ENCODE measurements at regions not wholly inside any gene's neighbourhood (a gene's known extent, or its start where the extent isn't known, plus 50 kb on each side); places are given as distances from the start of the nearest gene placed in this dataset.

DNA sequence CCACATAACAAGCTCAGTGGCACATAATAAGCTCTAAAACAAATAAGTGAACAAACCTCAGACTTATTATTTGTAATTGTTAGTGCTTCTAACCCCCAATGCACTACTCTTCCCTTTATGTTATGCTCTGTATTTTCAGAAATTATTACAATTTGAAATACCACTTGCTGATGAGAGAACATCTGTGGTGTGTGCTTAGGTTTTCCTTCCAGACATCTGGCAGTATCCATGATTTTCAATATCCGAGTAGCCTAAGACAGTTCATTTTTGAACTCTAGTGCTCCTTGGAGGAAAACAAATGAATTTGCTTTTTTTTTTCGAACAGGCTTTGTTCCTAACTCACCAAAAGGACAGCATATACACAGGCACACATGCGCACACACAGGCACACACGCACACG lies 278.7 kb upstream of the CLNK start:
- Mint-ChIP-seq H3K9me3 (peaks cover 9% of the 10 kb centered on the region), H3K4me1 (peaks cover 37% of the 10 kb centered on the region), H3K36me3 (ENCODE audit: low read depth) (no peaks in the 10 kb centered on the region), H3K27me3 (ENCODE audit: low read depth, poor library complexity) (no peaks in the 10 kb centered on the region), H3K27ac (no peak overlapping the region), H3K4me3 (no peak overlapping the region)
- TF ChIP-seq, protein P1, sequence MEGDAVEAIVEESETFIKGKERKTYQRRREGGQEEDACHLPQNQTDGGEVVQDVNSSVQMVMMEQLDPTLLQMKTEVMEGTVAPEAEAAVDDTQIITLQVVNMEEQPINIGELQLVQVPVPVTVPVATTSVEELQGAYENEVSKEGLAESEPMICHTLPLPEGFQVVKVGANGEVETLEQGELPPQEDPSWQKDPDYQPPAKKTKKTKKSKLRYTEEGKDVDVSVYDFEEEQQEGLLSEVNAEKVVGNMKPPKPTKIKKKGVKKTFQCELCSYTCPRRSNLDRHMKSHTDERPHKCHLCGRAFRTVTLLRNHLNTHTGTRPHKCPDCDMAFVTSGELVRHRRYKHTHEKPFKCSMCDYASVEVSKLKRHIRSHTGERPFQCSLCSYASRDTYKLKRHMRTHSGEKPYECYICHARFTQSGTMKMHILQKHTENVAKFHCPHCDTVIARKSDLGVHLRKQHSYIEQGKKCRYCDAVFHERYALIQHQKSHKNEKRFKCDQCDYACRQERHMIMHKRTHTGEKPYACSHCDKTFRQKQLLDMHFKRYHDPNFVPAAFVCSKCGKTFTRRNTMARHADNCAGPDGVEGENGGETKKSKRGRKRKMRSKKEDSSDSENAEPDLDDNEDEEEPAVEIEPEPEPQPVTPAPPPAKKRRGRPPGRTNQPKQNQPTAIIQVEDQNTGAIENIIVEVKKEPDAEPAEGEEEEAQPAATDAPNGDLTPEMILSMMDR (IDR thresholded peaks at IDR 0.05), result no peak
- DNase-seq, result no peak

DNA sequence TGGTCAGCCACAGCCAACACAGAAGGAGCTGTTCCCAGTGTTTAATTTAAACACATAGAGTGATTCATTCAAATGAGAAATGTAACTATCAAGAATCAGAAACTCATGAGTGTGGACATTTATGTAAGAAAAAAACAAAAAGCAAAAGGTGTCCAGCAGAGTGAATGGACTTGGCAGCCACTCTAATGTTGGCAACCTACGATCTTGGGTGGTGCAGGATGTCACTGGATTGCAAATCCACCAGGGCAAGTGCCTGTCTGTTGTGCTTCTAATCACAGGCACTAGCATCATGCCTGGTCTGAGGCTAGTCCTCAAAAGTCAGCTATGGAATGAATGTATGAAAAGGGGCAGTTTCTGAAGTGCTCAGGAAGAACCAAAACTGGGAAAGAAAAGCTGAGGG lies 277.7 kb upstream of the CLNK start:
- Mint-ChIP-seq H3K4me3 (no peak overlapping the region), H3K4me1 (peaks cover 39% of the 10 kb centered on the region), H3K27ac (no peak overlapping the region), H3K36me3 (ENCODE audit: low read depth) (no peaks in the 10 kb centered on the region), H3K27me3 (ENCODE audit: low read depth, poor library complexity) (peaks cover 2% of the 10 kb centered on the region), H3K9me3 (peaks cover 9% of the 10 kb centered on the region)
- DNase-seq, result no peak
- TF ChIP-seq, protein P1 (IDR thresholded peaks at IDR 0.05), result no peak

DNA sequence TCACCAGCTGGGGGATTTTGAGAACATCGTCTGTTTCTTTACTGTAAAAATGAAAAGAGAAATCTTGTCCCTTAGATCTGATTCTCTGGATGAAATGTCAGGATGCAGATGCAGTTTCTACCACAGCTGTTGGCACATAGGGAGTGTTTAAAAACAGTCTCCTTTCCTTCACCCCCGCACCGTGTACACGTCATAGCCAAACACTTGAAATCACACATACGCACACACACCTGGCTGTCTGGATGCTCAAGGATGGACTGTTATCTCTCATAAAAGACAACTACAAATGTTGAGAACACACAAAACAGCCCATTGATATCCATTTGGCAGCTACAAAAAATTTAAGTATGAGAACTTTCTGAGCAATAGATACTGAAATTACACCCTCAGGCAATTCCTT lies 275.8 kb upstream of the CLNK start:
- Mint-ChIP-seq H3K4me1 (peaks cover 35% of the 10 kb centered on the region), H3K9me3 (peaks cover 4% of the 10 kb centered on the region), H3K36me3 (ENCODE audit: low read depth) (no peaks in the 10 kb centered on the region), H3K27ac (no peak overlapping the region), H3K4me3 (no peak overlapping the region), H3K27me3 (ENCODE audit: low read depth, poor library complexity) (peaks cover 4% of the 10 kb centered on the region)
- DNase-seq, result no peak
- TF ChIP-seq, protein P1 (IDR thresholded peaks at IDR 0.05), result no peak

DNA sequence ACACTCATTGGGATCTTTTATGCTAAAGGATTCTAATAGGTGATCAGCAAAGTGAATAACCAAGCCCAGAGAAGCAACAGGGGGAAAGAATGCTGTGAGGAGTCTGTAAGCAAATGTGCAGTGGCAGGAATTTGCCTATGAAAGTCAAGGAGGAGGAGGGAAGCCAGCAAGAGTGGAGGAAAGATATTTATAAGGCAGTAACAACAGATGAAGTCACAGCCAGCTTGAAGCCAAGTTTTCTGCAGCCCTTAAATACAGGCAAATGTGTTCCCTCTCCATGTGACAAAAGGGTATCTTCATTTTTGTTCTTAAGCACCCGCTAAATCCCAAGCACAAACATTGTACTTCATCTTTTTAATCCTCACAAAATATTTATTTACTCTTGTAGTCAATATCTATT lies 275.0 kb upstream of the CLNK start:
- H3K4me3 Mint-ChIP-seq, result no peak overlapping the region
- H3K36me3 Mint-ChIP-seq (ENCODE audit: low read depth), result no peaks in the 10 kb centered on the region
- TF ChIP-seq, protein P1 (IDR thresholded peaks at IDR 0.05), result no peak
- DNase-seq, result no peak
- H3K27me3 Mint-ChIP-seq (ENCODE audit: low read depth, poor library complexity), result peaks cover 4% of the 10 kb centered on the region
- H3K9me3 Mint-ChIP-seq, result no peaks in the 10 kb centered on the region
- peaks cover 30% of the 10 kb centered on the region for H3K4me1 Mint-ChIP-seq
- H3K27ac Mint-ChIP-seq, result no peak overlapping the region

DNA sequence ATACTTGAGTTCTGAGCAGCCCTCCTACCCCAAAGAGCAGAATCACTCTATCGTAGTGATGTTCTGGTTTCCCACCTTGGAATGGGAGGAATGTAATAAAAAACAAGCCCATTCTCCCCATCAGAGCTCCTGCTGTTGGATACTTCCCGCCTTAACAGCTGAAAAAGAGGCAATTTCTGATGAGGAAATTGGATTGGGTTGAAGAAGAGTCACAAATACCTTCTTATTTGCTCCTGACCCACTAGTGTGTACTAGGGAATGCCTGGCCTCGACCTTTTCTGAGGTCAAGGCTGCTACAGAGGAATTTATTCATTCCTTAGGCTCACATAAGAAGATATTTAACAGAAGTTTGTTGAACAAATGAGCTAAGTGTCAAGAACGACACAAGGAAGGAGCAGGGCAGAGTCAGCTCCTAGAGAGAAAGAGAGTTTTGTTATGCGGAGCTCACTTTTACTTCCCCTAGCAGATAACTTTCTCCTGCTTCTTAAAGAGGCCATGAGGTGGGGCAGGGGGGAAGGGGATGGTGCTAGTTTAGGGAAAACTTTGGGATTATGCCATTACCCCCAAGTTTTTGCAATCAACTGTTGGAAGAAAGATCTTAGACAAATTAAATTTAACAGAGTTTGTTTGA lies 273.8 kb upstream of the CLNK start:
- Mint-ChIP-seq H3K9me3 (no peaks in the 10 kb centered on the region), H3K27me3 (ENCODE audit: low read depth, poor library complexity) (peaks cover 7% of the 10 kb centered on the region), H3K4me3 (no peak overlapping the region), H3K27ac (no peak overlapping the region), H3K4me1 (peaks cover 29% of the 10 kb centered on the region), H3K36me3 (ENCODE audit: low read depth) (no peaks in the 10 kb centered on the region)
- DNase-seq, result no peak
- TF ChIP-seq, protein P1 (IDR thresholded peaks at IDR 0.05), result no peak

DNA sequence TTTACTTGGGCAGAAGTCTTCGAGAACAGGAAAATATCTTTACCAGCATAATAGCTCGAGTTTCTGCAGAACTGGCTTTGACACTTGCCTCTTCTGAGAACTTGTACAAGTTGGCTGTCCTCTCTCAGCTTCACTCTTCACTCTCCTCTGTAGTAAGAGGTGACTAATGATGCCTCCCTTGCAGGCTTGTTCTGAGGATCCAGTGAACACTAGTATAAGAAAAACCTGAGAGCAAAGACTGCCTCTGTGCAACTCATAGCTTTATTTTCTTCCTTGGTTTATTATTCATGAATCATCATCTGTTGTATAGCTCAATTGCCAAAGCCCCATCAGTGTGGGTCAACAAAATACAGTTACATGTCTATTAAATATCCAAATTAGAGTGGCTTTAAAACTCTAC lies 266.7 kb upstream of the CLNK start:
- H3K27ac Mint-ChIP-seq, result no peak overlapping the region

More for the DNA sequence above, 266.7 kb upstream of the CLNK start:
- TF ChIP-seq, protein P1 (IDR thresholded peaks at IDR 0.05), result no peak
- H3K9me3 Mint-ChIP-seq, result peaks cover 9% of the 10 kb centered on the region
- H3K27me3 Mint-ChIP-seq (ENCODE audit: low read depth, poor library complexity), result peaks cover 3% of the 10 kb centered on the region
- H3K36me3 Mint-ChIP-seq (ENCODE audit: low read depth), result no peaks in the 10 kb centered on the region
- DNase-seq, result no peak
- H3K4me3 Mint-ChIP-seq, result no peak overlapping the region
- no peaks in the 10 kb centered on the region for H3K4me1 Mint-ChIP-seq
